ENCODE measurements at regions not wholly inside any gene's neighbourhood (a gene's known extent, or its start where the extent isn't known, plus 50 kb on each side); places are given as distances from the start of the nearest gene placed in this dataset.

- TF ChIP-seq POLR2AphosphoS5 (IDR thresholded peaks at IDR 0.05) (no peak), CTCF (IDR thresholded peaks at IDR 0.05) (no peak), POLR2A (IDR thresholded peaks at IDR 0.05) (no peak)
Measured at GRCh38 chr2:172247203-172247602, 144.5 kb upstream of the DLX2 start.
